GM21390 (cell line): ENCODE measurements at regions not wholly inside any gene's neighbourhood (a gene's known extent, or its start where the extent isn't known, plus 50 kb on each side); places are given as distances from the start of the nearest gene placed in this dataset.
"Not testable (repeated sequence)": the region's sequence is repeated elsewhere in the genome, so short reads cannot be mapped to it uniquely, and the experiment has no call there.

Experiments used
- ATAC-seq: cut with Tn5 transposase; IDR thresholded peaks from one replicate; pipeline ENCODE4 v1.9.1; 2021; ENCODE audit not compliant: unreplicated experiment

DNA sequence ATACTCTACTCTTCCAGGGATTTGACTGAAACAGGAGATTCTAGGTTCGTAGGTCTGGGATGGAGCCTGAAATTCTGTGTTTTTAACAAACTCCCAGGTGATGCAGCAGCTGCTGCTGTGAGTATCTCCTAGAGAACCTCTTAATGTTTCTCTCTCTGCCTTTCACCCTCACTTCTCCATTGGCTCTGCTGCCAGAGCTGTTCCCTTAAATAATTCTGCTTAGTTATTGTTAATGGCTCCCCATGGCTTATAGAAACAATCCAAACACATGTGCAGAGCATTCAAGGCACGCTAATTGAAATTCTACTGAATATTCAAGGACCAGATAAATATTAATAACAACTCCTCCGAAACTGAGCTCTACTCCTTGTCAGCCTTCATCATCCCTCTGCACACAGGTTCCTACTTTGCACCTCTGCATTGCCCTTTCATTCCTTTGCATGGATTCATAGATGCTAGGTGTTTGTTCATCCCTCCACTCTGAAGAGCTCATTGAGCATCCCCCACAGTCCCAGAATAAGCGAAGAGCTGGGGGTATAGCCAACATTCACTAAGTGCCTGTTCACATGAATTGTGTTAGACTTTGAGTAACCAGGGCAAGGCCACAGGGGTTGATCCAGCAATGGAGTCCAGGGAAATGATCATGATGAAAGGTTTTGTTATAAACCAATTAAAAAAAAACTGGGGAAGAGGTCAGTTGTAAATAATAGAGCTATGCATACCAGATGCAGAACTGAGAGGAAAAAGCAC is 488.4 kb upstream of the JAG1 start:
- ATAC-seq = no peak

- ATAC-seq = no peak
These were observed 492.0 kb upstream of the JAG1 start for GRCh38 chr20:11165789-11166188.

- ATAC-seq = no peak
These were observed 492.9 kb upstream of the JAG1 start for GRCh38 chr20:11166712-11167111.

DNA sequence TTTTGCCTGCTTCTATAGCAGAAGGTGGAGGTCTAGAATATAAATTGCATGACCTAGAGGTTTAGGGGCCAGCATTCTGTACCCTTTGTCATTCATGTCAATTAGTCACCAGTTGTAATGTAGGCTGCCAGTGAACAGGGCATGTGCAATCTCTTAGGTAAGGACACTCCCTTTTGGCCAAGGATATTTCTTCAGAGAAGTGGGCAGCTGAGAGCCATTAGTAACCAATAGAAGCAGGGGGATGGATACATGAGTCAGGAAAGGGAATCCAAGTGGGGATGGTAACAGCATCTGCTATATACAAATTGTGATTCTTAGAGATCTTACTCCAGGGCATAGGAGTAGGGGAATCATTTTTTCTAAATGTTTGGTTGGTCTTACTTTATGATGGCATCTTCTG is 494.2 kb upstream of the JAG1 start:
- ATAC-seq = no peak

DNA sequence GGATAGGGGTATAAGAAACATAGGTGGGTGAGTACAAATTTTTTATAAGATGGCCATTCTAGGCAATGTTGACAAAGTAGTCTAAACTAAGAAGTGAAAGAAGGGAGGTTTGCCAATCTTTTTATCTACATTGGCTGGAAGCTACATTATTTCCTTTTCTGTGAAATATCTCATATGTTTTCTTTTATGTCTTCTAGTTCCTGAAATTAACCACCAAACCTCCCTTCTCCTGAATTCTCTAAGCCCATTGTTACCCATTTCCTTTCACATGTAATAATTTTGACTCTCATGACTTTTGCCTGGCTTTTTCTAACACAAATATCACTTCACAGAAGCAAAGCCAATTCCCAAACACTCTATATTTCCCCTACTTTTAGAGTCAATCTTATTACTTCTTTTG is 496.2 kb upstream of the JAG1 start:
- ATAC-seq = no peak

DNA sequence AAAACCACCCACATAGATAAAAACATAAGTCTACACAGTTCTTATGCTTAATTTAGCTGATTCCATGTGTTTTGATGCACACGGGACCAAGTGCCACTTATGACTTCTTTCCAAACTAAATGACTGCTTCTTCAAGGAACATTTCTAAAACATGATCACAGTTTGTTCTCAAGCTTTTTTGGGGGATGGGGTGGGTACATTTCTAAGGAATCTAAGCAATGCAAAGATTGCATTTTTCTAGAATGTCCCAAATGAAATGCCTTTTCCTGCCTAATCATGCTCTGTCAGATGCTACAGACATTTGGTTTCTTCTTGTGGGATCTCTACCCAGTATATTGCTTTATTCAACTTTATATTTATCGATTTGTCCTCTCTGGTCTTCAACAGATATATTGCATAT is 496.8 kb upstream of the JAG1 start:
- no peak for ATAC-seq

- ATAC-seq = no peak
These were observed 499.1 kb upstream of the JAG1 start for GRCh38 chr20:11172881-11173280.

DNA sequence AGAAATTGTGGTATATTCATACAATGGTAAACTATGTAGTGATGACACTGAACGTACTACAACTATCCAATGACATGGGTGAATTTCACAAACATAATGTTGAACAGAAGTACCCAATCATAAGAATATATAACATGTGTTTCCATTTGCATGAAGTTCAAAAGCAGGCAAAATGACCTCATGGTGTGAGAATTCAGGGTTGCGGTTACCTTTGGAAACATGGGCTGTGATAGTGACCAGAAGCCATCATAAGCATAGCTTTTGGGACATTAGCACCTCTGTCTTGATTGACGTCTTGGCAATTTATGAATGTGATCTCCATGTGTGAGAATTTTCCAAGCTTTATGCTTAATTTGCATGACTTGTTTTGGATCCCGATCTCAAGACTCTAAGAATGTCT is 500.1 kb upstream of the JAG1 start:
- ATAC-seq = no peak

- no peak for ATAC-seq
These were observed 501.1 kb upstream of the JAG1 start for GRCh38 chr20:11174861-11175260.

GRCh38 chr20:11176431-11176830 is 502.6 kb upstream of the JAG1 start:
- no peak for ATAC-seq

- ATAC-seq = no peak
These were observed 505.3 kb upstream of the JAG1 start for GRCh38 chr20:11178946-11179654.

GRCh38 chr20:11180186-11180585 is 506.4 kb upstream of the JAG1 start:
- no peak for ATAC-seq

- not testable (repeated sequence) for ATAC-seq
These were observed 507.3 kb upstream of the JAG1 start for GRCh38 chr20:11181129-11181528.

DNA sequence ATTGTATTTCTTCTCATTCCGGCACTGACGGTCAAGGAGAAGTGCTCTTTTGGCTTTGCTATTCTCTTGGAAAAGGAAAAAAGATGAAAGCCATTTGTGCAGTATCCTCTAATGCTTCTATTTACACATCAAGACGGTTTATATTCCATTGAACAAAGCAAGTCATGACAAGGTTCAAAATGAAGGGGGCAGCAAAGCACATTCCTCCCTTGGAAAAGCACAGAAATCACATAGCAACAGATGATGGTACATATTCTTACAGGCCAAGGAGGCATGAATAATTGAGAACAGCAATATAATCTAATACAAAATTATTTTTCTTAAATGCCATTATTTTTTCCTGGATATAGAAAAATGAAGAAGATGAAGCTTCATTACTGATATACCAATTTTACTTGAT is 508.2 kb upstream of the JAG1 start:
- ATAC-seq = no peak

- ATAC-seq = no peak
These were observed 508.9 kb upstream of the JAG1 start for GRCh38 chr20:11182720-11183119.

GRCh38 chr20:11186301-11187008 is 512.7 kb upstream of the JAG1 start:
- ATAC-seq = no peak

GRCh38 chr20:11188843-11189603 is 515.2 kb upstream of the JAG1 start:
- ATAC-seq = no peak

- ATAC-seq = no peak
These were observed 516.9 kb upstream of the JAG1 start for GRCh38 chr20:11190741-11191140.

- no peak for ATAC-seq
These were observed 518.3 kb upstream of the JAG1 start for GRCh38 chr20:11192106-11192505.

DNA sequence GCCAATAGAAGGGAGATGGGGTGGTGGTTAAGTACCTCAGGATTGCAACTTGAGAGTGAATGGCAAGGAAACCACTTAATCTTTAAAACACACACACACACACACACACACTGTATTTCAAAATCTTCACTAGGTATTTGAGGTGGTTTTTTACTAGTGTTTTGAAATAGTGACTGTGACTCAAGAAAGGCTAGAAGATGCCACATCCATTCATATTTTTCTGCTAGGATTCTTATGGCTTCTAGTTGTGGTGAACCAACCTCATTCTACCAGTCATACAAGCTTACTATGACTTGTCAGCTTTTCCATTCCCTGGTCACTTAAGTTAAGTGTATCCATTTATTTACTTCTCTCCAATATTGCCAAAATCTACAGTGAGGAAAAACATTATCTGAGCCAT is 519.4 kb upstream of the JAG1 start:
- ATAC-seq = no peak

- no peak for ATAC-seq
These were observed 521.4 kb upstream of the JAG1 start for GRCh38 chr20:11195169-11195568.
